HG02938 (cell line): ENCODE measurements at regions not wholly inside any gene's neighbourhood (a gene's known extent, or its start where the extent isn't known, plus 50 kb on each side); places are given as distances from the start of the nearest gene placed in this dataset.

ENCODE experiments used
- ATAC-seq: cut with Tn5 transposase; IDR thresholded peaks from one replicate; pipeline ENCODE4 v1.9.1; 2021; ENCODE audit warnings: mild to moderate bottlenecking, moderate library complexity; ENCODE audit not compliant: unreplicated experiment

DNA sequence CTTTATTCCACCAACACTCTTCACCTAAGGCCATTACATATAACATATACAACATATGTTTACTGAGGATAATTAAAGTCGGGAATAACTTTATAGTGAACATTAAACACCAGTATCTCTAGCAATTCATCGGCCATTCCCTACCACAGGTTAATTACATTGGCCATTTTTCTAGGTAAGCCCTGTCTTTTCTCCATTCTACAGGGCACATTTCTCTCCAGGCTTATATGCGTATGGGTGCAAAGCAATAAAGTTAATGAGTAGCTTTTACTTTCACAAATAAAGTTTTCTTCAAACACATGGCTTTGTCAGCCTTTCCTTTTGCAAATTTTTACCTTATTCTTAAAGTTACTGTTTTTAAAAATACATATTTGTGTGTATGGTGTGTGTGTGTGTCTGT, 111.9 kb upstream of the IQCM start:
- no peak for ATAC-seq

DNA sequence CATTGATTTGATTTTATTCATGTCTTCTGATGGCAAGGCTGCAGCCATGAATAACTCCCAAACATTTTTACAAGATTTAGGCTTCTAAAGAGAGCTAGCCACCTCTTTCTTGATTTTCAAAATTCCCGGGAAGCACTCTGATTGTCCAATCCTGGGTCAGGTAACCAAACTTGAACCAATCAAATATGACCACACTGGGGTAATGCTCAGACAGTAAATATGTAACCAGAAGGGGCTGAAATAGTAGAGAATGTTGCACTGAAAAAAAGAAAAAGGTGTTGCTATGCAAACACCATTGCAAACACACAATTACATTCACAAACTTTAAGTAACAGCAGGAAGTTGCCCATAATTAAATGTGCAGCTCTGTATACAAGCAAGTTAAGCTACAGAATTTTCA, 112.9 kb upstream of the IQCM start:
- ATAC-seq, result no peak

DNA sequence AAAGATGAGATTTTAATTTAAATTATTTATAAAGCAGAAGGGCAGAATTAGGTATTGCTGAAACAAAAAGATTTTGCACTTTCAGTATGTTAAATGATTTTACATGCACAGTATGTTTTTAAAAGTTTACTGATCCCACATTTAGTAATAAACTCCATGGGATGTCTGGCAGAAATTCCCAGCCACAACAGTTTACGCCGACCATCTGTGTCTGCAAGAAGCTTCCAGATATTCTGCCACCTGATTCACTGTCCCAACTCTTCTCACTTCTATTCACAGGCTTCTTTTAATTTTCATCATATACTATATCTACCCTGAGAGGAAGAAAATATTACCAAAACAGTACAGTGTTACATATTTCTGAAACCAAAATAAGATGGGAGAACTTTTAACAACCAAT, 115.8 kb upstream of the IQCM start:
- ATAC-seq, result no peak

DNA sequence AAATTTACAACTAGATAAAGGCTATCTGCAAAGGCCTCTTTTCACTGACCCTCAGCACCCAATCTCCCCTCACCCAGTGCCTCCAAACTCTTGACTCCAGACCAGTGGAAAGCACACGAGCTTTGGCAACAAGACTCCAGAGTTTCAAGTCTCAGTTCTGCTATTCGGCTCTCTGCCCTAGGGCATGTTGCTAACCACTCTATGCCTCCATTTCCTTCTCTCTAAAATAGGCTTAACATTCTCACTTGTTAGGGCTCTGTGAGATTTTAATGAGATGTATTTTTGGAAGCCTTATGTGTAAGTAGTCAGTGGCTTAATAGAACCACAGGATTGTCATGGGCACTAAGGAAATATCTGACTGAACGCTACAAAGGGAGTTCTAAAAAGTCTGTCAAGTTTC, 116.5 kb upstream of the IQCM start:
- ATAC-seq, result no peak

DNA sequence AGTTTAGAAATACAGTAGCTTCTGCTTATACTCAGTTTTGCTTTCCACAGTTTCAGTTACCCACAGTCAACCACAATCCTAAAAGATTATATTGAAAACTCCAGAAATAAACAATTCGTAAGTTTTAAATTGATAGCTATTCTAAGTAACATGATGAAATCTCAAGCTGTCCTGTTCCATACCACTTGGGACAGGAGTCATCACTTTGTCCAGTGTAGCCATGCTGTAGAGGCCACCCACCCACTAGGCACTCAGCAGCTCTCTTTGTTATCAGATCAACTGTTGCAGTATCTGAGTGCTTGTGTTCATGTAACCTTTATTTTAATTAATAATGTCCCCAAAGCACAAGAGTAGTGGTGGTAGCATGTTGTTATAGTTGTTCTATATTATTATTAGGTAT, 117.5 kb upstream of the IQCM start:
- no peak for ATAC-seq

DNA sequence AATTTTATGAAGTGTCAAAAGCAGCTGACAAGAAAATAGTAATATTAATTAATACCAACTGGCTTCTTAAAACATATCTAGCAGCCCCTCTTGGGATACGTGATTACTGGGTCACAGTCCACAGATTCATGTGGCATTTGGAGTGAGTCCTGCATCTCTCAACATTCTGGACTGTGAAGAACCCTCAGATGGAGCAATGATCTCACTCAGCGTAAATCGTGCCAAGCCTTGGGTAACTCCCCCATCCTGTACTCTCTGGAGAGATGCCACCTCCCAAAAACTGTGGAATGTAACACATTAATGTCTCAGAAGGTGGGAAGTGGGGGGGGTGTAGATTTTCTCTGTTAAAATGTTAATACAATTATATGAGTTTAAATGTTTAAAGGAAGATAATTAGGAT, 118.2 kb upstream of the IQCM start:
- ATAC-seq, result no peak

DNA sequence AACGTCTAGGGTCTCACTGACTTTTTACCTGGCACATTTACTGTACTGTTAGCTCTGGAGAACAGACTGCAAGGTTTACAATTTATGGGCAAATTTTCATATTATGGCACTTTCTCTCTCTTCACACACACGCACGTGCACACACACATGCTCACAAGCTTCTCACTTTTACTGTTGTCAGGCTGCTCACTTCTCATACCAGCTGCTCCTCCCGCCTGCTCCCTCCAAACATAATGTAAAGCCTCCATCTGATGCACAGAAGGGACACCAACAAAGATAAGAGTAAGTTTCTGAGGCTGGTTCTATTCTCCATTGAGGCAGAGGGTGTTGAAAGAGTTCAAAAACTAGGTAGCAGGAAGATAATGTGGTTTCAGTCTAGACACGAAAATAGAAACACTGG, 128.9 kb upstream of the DCLK2 start:
- no peak for ATAC-seq

DNA sequence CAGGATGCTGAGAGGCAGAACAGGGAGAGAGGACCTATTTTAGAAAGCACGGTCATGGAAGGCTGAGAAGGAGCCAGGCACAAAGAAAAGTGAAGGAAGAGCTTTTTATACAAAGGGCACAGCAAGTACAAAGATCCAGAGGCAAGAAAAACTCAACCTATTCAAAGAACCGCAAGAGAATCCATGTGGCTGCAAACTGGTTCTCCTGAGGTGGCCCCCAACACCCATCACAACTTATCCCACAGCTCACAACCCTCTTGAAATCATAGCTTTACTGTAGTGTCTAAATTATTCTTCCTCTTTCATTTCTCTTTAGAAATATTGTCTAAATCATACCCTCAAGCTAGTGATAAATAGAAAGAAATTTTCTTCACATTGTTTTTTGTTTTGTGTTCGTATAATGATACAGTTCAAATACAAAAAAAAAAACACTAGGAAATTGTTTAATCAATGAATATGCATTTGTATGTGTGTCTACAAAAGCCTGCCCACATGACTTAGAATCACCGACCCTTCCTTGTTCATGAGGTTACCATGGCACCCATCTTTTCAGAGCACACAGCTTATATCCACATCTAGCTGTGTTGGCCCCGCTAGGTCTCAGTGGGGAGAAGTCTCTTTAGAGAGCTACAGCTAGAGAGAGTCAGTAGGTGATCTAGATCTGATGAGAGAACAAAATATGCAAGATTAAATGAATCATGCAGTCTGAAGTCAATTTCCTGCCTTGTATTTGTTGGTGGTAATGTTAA, 126.9 kb upstream of the DCLK2 start:
- no peak for ATAC-seq

DNA sequence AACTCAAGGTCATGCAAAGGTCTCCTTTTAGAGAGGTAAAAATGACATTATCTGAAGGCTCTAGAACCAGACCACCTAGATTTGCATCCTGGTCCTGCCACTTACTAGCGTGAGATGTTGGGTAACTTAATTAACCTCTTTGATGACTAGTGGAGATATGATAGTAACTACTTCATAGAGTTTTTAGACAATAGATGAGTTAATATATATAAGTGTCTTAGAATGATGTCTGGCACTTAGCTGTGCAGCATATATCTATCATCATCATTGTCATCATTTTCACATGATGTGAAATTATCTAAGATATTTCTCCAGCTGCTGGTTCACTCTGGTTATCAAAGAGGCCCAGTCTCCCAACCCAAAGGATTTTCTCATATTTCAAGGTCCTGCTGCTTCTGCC, 126.1 kb upstream of the DCLK2 start:
- ATAC-seq, result no peak

DNA sequence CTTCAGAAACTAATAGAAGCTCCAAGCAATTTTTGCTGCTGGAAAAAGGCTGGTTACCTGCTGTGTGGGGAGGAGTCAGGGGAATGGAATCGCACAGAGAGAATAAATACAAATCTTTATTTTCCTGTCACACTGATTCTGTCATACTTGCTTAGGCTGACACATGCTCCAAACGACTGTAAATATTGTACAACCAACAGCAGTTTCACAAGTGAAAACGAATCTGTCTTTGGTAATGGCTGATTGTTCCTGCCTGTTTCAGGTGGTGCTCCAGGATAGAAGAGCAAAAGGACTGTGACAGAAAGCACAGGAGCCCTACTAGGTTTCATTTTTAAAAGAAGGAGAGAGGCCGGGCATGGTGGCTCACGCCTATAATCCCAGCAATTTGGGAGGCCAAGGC, 125.5 kb upstream of the DCLK2 start:
- no peak for ATAC-seq

DNA sequence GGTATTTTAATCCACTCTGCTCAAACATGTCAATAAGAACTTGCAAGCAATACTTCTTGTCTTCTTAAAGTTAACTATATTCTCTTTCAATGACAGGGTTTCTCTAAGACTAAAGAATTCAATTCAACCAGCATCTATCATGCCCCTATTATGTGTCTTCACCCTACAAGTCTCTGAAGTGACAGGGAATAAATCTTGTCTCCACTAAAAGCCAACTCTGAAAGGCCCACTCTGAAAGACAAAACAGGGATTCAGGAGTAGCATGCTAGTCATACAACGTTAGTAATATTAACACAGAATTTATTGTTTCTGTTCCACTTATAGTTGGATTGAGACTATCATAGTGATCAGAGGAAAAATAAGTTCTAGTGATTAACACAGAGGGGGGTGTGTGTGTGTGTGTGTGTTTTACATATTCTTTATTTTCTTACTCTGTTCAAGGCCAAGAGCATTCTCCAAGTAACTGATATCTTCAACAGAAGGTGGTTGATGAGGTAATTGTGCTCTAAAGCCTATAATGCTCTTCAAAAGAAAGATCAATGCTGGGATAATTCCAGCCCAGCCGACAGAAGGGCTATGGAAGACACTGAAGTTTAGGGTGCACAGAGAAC, 122.4 kb upstream of the DCLK2 start:
- no peak for ATAC-seq

DNA sequence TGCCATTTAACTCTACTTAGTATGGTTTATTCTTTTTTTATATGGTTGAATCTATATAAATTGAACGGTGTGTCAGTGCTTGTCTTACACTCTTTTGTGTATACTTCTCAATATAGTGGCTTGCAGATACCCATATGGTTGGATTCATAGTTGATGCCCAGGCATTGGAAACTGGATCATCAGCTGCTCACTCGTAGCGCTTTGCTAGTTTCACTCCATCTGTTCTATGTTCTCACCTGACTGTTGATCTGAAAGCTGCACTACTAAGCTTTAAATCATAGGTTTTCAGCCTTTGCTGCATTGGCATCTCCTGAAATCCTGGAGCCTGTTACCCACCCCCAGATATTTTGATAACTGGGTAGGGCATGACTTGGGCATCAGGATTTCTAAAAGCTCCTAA, 121.6 kb upstream of the DCLK2 start:
- no peak for ATAC-seq

DNA sequence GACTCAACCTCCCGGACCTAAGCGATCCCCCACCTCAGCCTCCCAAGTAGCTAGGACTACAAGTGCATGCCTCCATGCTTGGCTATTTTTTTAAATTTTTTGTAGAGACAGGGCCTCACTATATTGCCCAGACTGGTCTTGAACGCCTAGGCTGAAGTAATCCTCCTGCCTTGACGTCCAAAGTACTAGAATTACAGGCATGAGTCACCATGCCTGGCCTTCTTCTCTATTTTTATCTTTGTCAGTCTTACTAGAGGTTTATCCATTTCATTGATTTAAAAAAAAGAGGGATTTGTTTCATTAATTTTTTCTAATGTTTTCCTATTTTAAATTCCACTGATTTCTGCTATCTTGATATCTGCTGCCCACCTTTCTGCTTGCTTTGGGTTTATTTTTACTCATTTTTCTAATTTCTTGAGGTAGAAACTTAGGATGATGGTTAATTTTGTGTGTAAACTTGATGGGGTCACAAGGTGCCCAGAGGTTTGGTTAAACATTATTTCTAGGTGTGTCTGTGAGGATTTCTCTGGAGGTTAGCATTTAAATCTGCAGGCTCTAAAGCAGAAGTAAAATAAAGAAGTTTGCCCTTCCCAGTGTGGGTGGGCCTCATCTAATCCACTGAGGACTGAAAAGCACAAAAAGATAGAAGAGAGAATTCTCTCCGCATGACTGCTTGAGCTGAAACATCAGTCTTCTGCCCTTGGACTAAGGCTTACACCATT, 116.2 kb upstream of the DCLK2 start:
- no peak for ATAC-seq

DNA sequence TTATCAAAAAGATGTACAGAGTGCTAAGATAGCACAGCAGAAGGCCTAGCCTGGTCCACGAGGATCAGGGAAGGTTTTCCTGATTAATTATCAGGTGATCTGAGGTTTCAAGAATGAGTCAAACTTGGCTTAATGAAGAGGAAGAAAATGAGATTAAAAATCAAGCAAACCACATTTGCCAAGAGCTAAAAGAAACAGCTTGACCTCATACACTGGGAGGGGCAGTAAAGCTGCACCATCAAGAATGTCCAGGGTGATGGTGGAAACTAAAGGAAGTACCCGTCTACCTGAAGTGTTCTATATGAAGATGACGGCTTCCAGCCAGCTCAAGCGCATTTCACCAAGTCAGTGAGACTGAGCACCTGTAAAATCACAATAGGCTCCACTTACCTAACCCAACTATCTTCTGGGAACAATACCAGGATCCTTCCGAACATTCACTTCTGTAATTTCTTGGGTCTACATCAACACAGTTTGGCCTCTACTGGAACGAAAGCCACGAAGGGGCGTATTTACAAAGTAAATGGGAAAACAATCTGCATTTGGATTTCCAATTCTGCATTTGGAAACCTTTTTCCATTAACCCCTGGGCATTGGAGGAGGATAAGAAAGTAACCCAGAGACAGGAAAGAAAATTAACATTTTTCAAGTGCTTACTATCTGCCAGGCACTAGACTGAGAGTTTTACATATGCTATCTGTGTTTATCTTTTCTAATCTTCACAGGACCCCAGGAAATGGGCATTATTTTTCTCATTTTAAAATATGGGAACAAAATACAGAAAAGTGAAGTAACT, 114.0 kb upstream of the DCLK2 start:
- ATAC-seq, result no peak

DNA sequence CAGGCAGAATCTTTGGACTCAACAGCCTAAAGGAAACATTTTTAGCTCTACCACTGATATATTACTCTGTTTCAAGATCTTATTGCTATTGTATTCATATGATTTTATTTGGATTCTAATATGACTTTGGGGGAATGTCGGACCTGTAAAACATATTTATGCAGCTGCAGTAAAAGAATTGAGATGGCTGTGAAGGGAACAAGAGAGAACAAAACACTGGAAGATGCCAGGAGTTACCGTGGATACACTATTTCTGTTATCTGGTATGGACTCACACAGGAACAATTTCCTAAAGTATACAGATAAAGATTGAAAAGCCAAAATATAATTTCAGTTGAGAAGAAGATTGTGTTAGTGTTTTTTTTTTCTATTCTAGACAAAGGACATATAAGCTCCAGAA, 113.0 kb upstream of the DCLK2 start:
- no peak for ATAC-seq

DNA sequence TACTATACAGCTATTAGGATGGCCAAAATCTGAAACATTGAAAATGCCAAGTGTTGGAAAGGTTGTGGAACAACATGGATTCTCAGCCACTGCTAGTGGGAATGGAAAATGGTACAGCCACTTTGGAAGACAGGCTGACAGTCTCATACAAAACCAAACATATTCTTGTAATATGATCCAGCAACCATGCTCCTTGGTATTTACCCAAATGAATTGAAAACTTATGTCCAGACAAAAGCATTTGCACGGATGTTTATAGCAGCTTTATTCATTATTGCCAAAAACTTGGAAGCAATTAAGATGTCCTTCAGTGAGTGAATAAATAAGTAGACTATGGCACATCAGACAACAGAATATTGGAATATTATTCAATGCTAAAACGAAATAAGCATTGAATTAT, 105.8 kb upstream of the DCLK2 start:
- ATAC-seq, result no peak

DNA sequence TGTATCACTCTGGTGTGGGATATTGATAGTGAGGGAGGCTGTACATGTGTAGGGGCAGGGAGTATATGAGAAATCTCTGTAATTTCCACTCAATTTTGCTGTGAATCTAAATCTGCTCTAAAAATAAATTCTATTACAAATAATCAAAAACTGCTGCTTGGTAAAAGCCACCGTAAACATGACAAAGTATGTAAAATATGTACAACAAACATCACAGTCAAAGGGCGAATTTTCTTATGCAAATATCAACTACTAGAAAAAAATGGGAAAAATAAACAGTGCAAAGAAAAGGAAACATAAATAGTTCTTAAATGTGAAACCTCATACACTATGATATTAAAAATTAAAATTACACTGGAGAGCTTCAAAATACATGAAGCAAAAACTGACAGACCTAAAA, 105.1 kb upstream of the DCLK2 start:
- no peak for ATAC-seq

DNA sequence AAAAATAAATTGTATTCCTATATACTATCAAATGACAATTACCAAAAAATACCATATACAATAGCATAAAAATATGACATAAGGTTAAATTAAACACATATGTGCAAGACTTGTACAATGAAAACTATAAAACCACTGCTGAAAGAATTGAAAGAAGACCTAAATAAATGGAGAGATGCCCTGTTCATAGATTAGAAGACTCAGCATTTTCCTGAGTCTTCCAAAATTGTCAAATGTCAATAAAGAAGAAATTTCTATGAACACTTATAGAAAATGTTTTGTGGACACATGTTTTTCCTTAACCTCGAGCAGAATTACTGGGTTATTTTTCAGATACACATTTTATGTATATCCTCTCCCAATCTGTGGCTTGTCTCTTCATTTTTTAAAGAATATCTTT, 103.1 kb upstream of the DCLK2 start:
- ATAC-seq, result no peak

DNA sequence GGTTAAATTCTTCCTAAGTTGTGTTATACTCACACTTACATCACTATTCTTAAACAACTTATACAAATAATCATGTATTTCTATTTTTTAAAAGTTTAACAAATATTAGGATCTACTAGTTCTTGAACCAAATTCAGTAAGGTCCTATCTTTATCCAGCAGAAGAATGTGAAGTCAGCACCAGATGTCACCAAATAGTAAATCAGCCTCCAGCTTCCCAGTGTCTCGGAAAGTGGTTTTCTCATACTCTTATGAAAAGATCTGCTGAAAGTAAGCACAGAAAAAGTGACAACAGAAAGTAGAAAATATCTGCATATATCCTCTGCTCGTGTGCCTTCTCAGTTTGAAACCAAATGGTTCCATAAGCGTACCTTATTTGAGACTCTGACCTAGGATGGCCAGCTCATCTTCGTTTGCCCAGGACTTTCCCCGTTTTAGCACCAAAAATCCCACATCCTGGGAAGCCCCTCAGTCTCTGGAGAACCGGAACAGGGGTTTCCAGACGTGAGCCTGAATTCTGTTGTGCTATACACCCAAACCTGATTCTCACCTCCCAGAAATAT, 98.0 kb upstream of the DCLK2 start:
- ATAC-seq, result no peak

DNA sequence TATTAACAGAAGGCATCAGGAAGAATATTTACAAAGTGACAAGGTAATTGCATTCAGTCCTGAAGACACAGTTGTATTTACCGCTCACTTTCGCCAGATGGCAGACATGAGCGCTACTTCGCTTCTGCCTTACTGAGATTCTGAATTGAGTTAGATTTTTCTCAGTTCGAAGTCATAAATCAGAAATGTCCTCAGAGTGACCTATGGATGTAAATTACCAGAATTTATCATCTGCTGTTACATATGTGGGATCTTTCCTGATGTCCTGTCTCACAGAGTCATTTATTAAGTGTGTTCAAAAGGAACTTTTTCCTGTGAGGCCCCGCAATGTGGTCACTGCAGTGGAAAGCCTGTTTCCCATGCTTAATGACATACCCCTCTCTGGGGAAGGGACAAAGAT, 97.3 kb upstream of the DCLK2 start:
- peak; percentile 72 for ATAC-seq

DNA sequence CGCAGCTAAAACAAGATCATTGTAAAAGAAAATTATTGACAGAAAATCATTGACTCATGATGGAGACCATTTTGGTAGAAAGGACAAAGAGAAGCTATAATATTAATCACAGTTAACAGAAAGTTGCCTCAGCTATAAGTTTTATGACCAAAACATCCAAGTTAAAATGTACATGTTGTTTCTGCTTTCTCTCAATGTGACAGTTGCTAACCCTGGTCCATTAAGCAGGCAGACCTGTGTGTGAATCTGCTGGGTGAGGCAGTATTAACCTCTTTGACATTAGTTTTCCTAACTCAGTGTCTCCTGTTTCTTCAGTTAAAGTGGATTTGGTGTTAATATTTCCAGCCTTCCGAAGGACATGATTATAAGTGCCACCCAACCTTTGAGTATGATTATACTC, 94.8 kb upstream of the DCLK2 start:
- no peak for ATAC-seq
